GM21526 (cell line): ENCODE measurements at regions not wholly inside any gene's neighbourhood (a gene's known extent, or its start where the extent isn't known, plus 50 kb on each side); places are given as distances from the start of the nearest gene placed in this dataset.

Experiments
- ATAC-seq: cut with Tn5 transposase; IDR thresholded peaks from one replicate; pipeline ENCODE4 v1.9.1; 2021; ENCODE audit warnings: moderate library complexity; ENCODE audit not compliant: unreplicated experiment, low FRiP score

DNA sequence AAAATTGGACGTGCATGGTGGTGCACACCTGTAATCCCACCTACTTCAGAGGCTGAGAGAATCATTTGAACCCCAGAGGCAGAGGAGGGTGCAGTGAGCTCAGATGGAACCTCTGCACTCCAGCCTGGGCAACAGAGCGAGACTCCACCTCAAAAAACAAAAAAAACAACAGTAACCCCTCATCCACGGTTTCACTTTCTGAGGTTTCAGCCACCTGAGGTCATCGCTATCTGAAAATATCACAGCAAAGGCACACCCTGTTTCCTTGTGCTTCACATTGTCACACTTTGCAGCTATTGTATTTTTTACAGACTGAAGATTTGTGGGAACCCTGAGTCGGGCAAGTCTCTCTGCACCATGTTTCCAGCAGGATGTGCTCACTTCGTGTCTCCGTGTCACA, 54.1 kb upstream of the FOXQ1 start:
- no peak for ATAC-seq

DNA sequence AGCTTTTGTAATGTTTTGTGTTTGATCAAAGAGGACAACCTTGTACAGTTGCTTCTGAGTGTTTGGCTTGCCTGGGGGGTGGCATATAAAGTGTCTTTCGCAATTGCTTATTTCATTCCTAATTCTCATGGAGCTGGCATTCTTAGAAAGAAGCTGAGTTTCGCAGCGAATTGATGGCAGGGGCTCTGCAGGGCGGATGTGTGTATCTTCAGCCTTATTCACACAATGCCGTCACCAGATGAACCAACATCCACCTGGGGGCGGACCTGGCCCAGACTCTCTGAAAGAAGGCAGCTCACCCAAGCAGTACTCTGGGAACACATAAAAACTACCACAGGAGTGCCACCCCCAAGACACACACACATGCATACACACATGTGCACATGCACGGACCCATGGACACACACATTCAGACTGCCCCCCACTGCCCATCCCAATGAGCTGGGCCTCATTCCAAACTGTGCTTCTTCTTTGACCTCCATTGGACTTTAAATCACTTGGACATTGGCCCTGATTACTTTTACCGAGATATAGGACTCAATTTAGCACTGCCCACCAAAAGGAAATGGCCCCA, 55.4 kb upstream of the FOXQ1 start:
- no peak for ATAC-seq

DNA sequence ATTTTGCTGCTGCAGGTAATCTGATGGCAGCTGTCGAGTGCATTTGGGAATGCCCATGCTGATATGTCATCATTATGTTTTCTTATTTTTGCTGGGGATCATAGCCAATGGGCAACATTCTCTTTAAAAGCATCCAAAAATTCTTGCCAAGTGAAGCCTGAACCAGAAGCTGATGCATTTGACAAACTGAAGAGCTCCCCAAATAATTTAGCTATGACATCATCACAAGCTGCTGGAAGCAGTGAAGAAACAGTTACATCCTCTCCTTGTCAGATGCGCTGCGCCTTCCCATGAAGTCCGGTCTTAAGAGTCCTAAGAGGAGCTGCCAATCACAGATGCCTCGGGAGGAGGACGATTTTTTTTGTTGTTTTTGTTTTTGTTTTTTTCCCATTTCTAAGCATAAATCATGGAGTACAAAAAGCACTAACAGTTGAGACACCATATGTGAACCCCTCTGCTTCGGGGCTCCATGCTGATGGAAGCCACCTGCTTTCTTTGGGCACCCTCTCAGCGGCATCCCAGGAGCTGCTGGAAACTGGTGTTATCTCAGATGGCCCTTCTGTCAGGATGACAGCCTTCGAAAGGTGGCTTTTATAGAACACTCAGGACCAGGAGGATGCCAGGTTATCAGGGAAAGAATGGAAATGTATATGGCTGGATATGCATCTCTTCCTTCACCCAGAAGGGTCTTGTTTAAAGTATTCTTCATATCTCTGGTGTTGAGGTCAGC, 56.1 kb upstream of the FOXQ1 start:
- ATAC-seq: no peak

DNA sequence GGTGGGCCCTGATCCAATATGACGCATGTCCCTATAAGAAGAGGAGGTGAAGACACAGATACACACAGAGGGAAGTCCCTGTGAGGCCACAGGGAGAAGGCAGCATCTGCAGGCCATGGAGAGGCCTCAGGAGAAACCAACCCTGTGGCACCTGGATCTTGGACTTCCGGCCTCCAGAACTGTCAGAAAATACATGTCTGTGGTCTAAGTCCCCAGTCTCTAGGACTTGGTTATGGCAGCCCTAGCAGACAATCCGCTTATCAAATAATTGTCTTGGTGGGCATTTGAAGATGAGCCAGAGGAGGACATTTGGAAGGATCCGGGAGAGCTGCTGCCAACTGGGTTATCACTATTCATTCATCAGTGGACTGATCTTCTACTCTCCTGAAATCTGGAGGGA, 57.6 kb upstream of the FOXQ1 start:
- ATAC-seq: no peak

DNA sequence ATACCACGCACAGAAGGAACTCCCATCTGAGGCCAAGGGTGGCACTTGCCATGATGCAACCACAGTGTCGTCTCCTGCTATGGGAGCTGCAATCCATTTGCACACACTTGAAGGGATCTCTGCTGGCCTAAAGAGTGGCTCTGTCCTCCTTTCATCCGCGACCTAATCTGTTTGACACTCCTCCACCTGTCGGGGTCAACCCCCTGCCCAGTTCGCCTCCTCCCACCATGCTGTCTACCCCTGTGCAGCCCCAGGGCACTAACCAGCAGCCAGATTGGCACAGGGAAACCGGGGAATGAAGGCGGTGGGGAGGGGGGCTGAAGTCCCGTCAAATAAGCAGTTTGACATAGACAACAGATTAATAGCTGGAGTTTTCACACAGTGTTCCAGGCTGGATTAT, 58.1 kb upstream of the FOXQ1 start:
- no peak for ATAC-seq

DNA sequence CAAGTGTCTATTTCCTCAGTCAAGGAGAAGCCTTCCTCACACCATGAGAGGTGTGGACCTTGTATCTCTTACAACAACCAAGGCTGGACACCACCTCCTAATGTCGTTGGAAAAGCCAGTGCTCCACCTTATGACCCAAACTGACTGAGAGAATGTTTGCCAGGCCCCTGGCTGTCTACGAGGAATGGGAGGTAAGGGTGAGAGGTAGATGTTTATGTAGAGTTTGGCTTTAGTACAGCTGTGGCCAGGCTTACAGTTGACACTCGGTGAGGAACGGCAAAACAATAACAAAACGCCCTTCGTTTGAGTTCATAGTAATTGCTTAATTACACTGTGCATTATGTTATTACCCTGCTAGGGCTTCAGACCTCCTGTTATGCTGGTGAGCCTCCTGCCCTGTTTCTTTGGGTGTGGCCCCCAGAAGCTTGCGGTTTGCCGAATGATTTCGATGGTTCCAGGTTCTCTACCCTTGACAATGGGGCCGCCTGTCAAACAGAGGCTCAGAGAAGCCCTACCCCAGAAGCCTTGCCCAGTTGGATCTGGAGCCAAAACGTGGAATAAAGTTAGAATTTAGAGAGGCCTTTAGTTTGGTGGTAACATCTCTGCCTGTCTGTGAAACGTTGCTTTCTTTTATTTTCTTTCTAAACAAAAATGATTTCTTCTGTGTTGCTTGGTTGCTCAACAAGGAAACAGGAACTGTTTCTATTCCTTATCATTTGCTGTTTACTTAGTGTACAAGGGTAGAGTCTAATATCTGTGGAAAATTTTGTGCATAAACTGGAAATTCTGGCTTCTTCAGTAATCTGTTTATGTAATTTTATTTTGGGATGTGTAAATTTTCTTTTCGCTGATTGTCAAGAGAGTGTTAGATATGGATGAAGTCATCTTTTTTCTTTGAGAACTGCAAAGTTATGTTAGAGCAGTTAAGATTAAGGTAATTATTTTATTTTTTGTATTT, 60.4 kb upstream of the FOXQ1 start:
- ATAC-seq: no peak

DNA sequence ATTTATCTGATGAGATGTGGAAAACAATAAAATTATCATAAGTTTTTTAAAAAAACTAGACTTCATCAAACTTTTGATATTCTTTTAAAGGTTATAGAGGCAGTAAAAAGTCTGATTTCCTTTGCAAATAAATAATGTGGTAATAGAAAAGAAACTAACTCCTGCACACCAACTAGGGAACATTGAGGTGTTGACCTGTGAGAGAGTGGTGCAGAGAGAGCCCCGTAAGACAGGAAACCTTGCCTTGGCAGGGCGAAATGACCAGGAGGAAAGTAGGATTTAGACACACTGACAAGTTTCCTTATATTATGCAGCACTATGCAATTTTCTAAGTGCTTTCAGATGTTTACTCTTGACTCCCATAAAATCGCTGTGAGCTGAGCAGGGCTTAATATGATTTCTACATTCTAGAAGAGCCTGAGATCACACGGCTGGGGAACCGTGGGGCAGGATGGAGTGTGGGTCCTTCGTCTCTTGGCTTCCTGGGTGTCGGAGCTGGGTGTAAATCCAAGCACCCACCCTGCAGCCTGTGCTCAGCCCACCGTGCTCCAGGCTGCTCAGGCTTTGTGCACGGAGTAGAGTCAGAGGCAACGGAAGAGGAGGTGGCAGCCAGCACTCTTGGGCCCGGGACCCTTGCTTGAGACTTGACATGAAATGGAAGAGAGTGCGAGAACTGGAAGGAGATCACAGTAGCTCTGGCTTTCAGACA, 61.3 kb upstream of the FOXQ1 start:
- ATAC-seq: no peak

DNA sequence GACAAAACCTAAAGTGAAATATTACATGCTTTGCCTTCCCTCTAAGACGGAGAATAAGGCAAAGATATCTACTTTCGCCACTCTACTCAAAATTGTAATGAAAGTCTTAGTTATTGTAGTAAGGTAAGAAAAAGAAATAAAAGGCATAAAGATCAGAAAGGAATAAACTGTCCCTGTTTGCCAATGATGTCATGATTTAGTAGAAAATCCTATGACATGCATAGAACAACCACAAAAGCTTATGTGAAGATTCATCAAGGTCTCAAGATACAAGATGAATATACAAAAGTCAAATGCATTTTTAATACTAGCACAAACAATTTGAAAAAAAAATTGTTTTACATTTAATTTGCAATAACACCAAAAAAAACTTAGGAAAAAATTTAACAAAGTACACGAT, 64.0 kb upstream of the FOXQ1 start:
- ATAC-seq: no peak

DNA sequence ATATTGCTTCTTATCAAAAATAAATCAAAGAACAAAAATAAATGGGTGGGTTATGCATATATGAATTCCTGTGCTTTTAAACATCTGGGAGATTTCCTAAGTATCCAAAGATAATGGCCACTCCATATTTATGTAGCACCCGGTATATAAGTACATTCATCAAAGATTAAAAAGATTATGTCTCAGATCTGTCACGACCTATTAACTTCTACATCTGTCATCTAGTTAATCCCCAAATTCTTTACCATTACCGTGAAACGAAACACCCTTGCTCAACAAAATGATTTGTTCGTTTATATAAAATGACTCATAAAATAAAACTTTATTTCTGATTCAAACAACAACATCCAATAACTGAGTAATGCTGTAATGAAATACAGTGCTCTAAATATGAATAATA, 64.8 kb upstream of the FOXQ1 start:
- no peak for ATAC-seq

DNA sequence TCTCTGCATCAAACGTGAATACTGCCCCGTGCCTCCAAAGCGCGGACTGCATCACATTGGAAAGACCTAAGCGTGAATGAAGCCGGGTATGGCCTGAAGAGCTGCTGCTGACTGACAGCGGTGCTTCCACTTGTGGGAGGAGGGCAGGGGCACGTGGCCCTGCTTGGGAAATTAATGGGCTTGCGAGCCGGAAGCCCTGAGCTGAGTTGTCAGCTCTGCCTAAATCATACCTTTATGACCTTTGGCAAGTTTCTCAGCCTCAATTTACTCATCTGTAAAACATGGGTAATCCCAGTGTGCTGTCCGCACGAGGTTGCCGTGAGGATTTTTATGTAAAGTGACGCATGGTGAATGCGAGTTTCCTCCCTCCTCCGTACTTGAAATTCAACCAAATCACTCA, 67.0 kb upstream of the FOXQ1 start:
- no peak for ATAC-seq

DNA sequence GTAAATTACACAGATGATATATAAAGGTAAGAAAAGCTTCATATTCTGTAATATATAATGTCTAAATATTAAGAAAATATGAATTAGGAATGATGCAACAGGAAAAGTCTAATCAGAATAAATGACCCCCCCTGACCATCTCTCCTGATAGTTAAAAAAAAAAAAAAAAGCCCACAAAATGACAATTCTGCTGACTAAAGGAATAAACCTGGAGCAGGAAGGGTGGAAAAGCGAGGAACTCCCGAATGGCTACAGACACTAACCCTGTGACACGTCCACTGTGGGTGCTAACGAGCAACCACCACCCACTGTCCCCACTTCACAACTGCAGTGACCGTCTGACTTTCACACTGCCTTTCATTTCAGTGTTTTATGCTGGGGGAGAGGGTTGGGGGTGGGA, 67.6 kb upstream of the FOXQ1 start:
- no peak for ATAC-seq

DNA sequence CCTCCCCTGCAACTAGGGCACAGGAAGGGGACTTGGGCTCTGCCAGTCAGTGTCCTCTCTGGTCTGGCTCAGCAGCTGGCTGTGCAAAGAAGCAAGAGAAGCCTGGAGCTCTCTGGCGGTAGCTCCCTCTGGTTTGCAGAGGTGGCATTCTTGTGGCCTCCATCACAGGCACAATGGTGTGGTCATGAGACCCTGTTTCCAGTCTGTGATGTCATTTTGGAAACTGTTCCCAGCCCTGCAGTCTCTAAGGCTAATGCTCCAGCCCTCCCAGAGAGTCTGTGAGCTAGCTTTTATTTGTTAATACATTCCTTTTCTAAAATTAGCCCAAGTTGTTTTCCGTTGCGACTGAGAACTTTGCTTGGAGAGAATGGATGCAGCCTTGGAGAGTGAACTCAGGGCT, 69.5 kb upstream of the FOXQ1 start:
- no peak for ATAC-seq

DNA sequence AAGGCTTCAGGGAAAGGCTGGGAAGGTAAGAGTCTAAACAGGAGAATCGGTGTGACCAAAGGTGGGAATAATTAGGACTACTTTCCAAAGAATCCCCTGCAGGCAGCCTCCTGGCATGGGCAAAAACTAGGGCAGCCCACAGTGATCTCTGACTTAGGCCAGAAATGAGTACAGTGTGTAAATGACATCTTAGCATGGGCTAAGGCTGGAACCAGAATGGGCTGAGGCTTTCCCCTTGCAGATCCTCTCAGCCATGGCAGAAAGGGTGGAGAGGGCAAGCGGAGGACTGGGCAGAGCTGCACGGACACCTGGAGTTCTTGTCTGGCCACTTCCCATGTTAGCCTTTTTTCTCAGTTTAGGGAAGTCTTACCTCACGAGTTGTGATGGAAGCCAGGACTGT, 69.9 kb upstream of the FOXQ1 start:
- no peak for ATAC-seq

DNA sequence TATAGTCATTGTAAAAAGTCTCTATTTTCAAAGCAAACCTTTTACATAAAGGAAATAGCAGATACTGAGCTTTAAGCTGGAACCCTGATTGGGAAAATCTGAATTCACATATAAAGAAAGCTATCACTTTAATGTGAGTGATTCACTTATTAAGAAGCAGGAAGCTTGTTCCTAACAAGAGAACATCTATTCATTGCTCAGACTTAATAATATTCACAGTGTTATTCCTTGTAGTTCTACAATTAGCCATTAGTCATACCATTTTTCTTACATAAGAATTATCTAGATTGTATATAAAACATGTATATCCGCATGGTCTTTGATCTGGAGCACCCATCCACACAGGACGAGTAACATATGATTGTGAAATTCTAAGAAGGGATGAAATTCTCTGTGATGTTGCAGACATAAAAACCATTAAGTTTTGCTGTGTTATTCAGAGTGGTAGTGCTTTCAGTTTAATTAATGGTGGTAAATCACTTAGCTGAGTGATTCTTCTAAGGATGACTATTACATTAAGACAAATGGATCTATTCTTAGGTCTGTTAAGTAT, 71.1 kb upstream of the FOXQ1 start:
- no peak for ATAC-seq

DNA sequence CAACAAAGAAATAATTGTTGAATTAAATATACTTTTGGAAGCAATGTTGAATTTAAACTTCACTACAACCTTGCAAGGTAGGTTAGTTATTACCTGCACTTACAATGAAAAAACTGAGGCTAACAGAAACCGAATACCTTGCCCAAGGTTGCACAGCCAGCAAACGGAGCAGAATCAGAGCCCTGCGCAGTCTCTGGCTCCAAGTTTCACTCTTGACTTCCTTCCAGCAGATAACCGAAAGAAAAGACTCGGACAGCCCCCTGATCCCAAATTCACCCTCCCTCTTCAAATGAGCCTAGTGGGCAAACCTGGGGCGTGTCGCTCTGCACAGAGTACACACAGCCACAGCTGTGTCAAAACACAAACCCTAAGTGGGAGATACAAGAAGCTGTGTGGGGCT, 72.1 kb upstream of the FOXQ1 start:
- no peak for ATAC-seq

DNA sequence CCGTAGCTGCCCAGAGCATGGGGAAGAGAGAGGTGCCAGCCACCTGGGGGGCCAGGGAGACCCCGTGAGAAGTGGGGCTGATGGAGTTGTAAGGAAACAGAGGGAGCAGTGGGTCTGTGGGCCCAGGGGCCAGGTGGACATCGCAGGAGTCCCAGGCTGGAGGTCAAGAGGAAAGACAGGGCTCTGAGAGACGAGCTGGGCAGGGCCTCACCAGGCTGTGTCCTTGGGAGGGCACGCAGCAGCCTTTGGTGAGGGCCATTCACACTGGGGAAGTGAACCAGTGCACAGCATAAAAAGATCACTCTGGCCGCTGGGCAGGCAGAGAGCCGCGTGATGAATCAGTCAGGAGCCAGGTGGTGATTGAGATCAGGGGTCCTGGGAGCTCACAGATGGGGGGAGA, 73.9 kb upstream of the FOXQ1 start:
- no peak for ATAC-seq

DNA sequence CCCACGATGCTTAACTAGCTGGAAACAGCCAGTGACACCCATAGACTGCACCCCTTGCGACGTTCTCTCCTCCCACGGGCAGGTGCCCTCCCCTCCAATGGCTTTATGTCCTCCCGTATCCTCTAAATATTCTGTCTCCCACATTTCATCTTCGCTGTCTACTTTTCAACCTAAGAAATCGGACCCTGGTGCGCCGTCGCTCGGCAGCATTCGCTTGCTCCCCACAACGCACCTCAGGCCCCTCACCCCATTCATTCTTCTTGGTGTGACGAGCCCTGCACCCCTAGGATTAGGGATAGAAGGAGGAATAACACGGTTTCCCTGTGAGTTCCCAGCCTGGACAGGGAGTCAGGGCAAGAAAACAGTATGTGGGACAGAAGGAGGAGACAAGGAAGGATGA, 74.3 kb upstream of the FOXQ1 start:
- no peak for ATAC-seq

DNA sequence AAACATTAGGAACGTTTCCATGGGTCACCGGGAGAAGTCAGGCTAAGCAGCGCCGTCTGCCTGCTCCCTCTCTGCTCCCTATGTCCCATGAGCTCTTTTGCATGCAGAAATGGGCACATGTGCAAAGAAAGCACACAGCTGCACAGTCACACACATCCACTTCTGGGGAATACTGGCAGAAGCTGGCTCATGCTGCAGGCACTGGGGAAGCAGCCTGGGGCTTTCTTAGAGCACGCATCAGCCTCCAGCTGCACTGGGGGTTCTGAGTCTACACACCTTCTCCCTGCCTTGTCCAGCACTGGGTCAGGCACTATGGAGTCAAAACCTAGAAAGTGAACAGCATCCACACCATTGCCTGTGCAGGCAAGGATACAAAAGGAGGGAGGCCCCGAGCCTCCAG, 76.1 kb upstream of the FOXQ1 start:
- ATAC-seq: no peak

DNA sequence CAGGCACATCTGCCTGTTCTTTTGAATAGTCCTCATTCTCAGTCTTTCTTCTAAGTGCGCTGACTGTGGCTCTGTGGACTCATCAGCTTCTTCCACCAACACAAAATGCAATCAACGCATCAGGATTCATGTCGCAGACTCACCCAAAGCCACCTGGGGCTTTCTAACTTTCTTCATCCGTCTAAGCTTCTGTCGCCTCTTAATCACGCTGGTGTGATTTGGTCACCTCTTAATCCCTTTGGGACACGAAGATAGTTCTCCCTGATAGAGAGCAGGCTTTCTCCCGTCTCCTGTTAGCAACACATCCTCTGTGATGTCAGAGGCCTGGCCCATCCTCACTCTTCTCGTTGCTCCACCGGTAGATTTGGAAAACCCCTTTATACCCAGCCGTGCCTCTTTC, 78.0 kb upstream of the FOXQ1 start:
- ATAC-seq: no peak

DNA sequence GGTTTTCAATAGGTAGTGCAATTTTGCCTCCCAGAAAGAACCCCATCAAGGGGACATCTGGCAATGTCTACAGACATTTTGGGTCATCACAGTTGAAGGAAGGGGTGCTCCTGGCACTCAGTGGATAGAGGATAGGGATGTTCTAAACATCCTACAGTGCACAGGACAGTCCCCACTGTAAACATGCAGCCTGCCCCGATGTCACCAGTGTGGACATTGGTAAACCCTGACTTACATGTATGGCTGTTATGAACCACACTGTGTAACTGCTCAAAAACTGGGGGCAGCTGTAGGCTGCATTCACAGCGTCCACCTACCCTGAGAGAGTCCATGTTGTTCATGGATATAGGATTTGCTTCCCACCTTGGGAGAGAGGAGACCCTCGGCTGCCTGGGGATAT, 79.3 kb upstream of the FOXQ1 start:
- no peak for ATAC-seq

DNA sequence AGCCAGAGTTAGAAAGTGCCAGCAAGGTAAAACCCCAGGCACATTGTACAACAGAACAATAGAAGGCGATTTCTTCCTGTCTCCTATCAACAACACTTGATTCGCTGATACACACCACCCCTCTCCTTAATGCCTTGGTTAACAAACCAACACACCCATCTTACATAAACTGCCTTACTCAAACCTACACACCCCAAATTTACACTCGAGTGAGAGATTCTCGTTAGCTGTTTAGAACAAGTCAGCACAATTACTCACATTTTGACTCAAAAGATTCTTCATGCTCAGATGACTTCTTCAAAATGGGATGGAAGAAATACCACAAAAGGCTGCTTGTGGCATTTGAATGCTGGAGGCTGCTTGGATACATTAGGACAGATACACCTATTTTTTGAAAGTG, 80.0 kb upstream of the FOXQ1 start:
- no peak for ATAC-seq
